ENCODE measurements at regions not wholly inside any gene's neighbourhood (a gene's known extent, or its start where the extent isn't known, plus 50 kb on each side); places are given as distances from the start of the nearest gene placed in this dataset.

- no peak for FAIRE-seq
- no peak for DNase-seq (ENCODE audit: insufficient read length, low spot score)
- TF ChIP-seq POLR2A (IDR thresholded peaks at IDR 0.05; ENCODE audit: low read depth, low read length), result no peak
- no peak for TF ChIP-seq PAX5 (IDR thresholded peaks at IDR 0.05; ENCODE audit: insufficient read depth, low read length, severe bottlenecking)
- TF ChIP-seq POLR2AphosphoS5 (IDR thresholded peaks at IDR 0.05; ENCODE audit: low read depth, low read length), result no peak
- TF ChIP-seq SPI1 (IDR thresholded peaks at IDR 0.05; ENCODE audit: low read depth, low read length), result no peak
- TF ChIP-seq TAF1 (IDR thresholded peaks at IDR 0.05; ENCODE audit: low read depth, low read length), result no peak
- TF ChIP-seq POU2F2 (IDR thresholded peaks at IDR 0.05; ENCODE audit: low read depth, low read length), result no peak
Observed at GRCh38 chr10:21031232-21031795, 134.2 kb upstream of the NEBL start.

- TF ChIP-seq SPI1 (IDR thresholded peaks at IDR 0.05; ENCODE audit: low read depth, low read length) (no peak), PAX5 (IDR thresholded peaks at IDR 0.05; ENCODE audit: insufficient read depth, low read length, severe bottlenecking) (no peak), POU2F2 (IDR thresholded peaks at IDR 0.05; ENCODE audit: low read depth, low read length) (no peak), POLR2AphosphoS5 (IDR thresholded peaks at IDR 0.05; ENCODE audit: low read depth, low read length) (no peak), TAF1 (IDR thresholded peaks at IDR 0.05; ENCODE audit: low read depth, low read length) (no peak), POLR2A (IDR thresholded peaks at IDR 0.05; ENCODE audit: low read depth, low read length) (no peak)
- FAIRE-seq (no peak), DNase-seq (ENCODE audit: insufficient read length, low spot score) (no peak)
Observed at GRCh38 chr10:21030091-21030490, 133.0 kb upstream of the NEBL start.

- TF ChIP-seq SPI1 (IDR thresholded peaks at IDR 0.05; ENCODE audit: low read depth, low read length) (no peak), POLR2AphosphoS5 (IDR thresholded peaks at IDR 0.05; ENCODE audit: low read depth, low read length) (no peak), TAF1 (IDR thresholded peaks at IDR 0.05; ENCODE audit: low read depth, low read length) (no peak), POU2F2 (IDR thresholded peaks at IDR 0.05; ENCODE audit: low read depth, low read length) (no peak), POLR2A (IDR thresholded peaks at IDR 0.05; ENCODE audit: low read depth, low read length) (no peak), PAX5 (IDR thresholded peaks at IDR 0.05; ENCODE audit: insufficient read depth, low read length, severe bottlenecking) (no peak)
- FAIRE-seq (no peak), DNase-seq (ENCODE audit: insufficient read length, low spot score) (no peak)
Observed at GRCh38 chr10:21022821-21023220, 125.7 kb upstream of the NEBL start.

- FAIRE-seq, result no peak
- DNase-seq (ENCODE audit: insufficient read length, low spot score), result no peak
- no peak for TF ChIP-seq SPI1 (IDR thresholded peaks at IDR 0.05; ENCODE audit: low read depth, low read length)
- TF ChIP-seq POU2F2 (IDR thresholded peaks at IDR 0.05; ENCODE audit: low read depth, low read length), result no peak
- TF ChIP-seq PAX5 (IDR thresholded peaks at IDR 0.05; ENCODE audit: insufficient read depth, low read length, severe bottlenecking), result no peak
- TF ChIP-seq POLR2AphosphoS5 (IDR thresholded peaks at IDR 0.05; ENCODE audit: low read depth, low read length), result no peak
- no peak for TF ChIP-seq TAF1 (IDR thresholded peaks at IDR 0.05; ENCODE audit: low read depth, low read length)
- no peak for TF ChIP-seq POLR2A (IDR thresholded peaks at IDR 0.05; ENCODE audit: low read depth, low read length)
Observed at GRCh38 chr10:21021843-21022594, 124.9 kb upstream of the NEBL start.

GRCh38 chr10:21021231-21021630 is 124.1 kb upstream of the NEBL start:
- no peak for DNase-seq (ENCODE audit: insufficient read length, low spot score)
- no peak for FAIRE-seq
- no peak for TF ChIP-seq PAX5 (IDR thresholded peaks at IDR 0.05; ENCODE audit: insufficient read depth, low read length, severe bottlenecking)
- TF ChIP-seq SPI1 (IDR thresholded peaks at IDR 0.05; ENCODE audit: low read depth, low read length), result no peak
- TF ChIP-seq POU2F2 (IDR thresholded peaks at IDR 0.05; ENCODE audit: low read depth, low read length), result no peak
- TF ChIP-seq POLR2A (IDR thresholded peaks at IDR 0.05; ENCODE audit: low read depth, low read length), result no peak
- no peak for TF ChIP-seq POLR2AphosphoS5 (IDR thresholded peaks at IDR 0.05; ENCODE audit: low read depth, low read length)
- TF ChIP-seq TAF1 (IDR thresholded peaks at IDR 0.05; ENCODE audit: low read depth, low read length), result no peak

GRCh38 chr10:21020545-21020944 is 123.4 kb upstream of the NEBL start:
- DNase-seq (ENCODE audit: insufficient read length, low spot score) (peak; percentile 30), FAIRE-seq (no peak)
- TF ChIP-seq PAX5 (IDR thresholded peaks at IDR 0.05; ENCODE audit: insufficient read depth, low read length, severe bottlenecking) (no peak), TAF1 (IDR thresholded peaks at IDR 0.05; ENCODE audit: low read depth, low read length) (no peak), POLR2A (IDR thresholded peaks at IDR 0.05; ENCODE audit: low read depth, low read length) (no peak), POU2F2 (IDR thresholded peaks at IDR 0.05; ENCODE audit: low read depth, low read length) (no peak), SPI1 (IDR thresholded peaks at IDR 0.05; ENCODE audit: low read depth, low read length) (no peak), POLR2AphosphoS5 (IDR thresholded peaks at IDR 0.05; ENCODE audit: low read depth, low read length) (no peak)

- DNase-seq (ENCODE audit: insufficient read length, low spot score) (no peak), FAIRE-seq (no peak)
- no peak for TF ChIP-seq POLR2AphosphoS5 (IDR thresholded peaks at IDR 0.05; ENCODE audit: low read depth, low read length)
- TF ChIP-seq SPI1 (IDR thresholded peaks at IDR 0.05; ENCODE audit: low read depth, low read length), result no peak
- TF ChIP-seq TAF1 (IDR thresholded peaks at IDR 0.05; ENCODE audit: low read depth, low read length), result no peak
- TF ChIP-seq POLR2A (IDR thresholded peaks at IDR 0.05; ENCODE audit: low read depth, low read length), result no peak
- TF ChIP-seq POU2F2 (IDR thresholded peaks at IDR 0.05; ENCODE audit: low read depth, low read length), result no peak
- TF ChIP-seq PAX5 (IDR thresholded peaks at IDR 0.05; ENCODE audit: insufficient read depth, low read length, severe bottlenecking), result no peak
Observed at GRCh38 chr10:21019436-21019835, 122.3 kb upstream of the NEBL start.

GRCh38 chr10:21015851-21016250 is 118.7 kb upstream of the NEBL start:
- no peak for DNase-seq (ENCODE audit: insufficient read length, low spot score)
- no peak for TF ChIP-seq PAX5 (IDR thresholded peaks at IDR 0.05; ENCODE audit: insufficient read depth, low read length, severe bottlenecking)
- FAIRE-seq, result no peak

GRCh38 chr10:21014141-21014540 is 117.0 kb upstream of the NEBL start:
- no peak for TF ChIP-seq POLR2A (IDR thresholded peaks at IDR 0.05; ENCODE audit: low read depth, low read length)
- TF ChIP-seq TAF1 (IDR thresholded peaks at IDR 0.05; ENCODE audit: low read depth, low read length), result no peak
- TF ChIP-seq SPI1 (IDR thresholded peaks at IDR 0.05; ENCODE audit: low read depth, low read length), result no peak
- no peak for TF ChIP-seq PAX5 (IDR thresholded peaks at IDR 0.05; ENCODE audit: insufficient read depth, low read length, severe bottlenecking)
- no peak for TF ChIP-seq POU2F2 (IDR thresholded peaks at IDR 0.05; ENCODE audit: low read depth, low read length)
- no peak for TF ChIP-seq POLR2AphosphoS5 (IDR thresholded peaks at IDR 0.05; ENCODE audit: low read depth, low read length)
- DNase-seq (ENCODE audit: insufficient read length, low spot score) (no peak), FAIRE-seq (no peak)

All from GM12891 (cell line).